AG04449 (cell line): ENCODE measurements at regions not wholly inside any gene's neighbourhood (a gene's known extent, or its start where the extent isn't known, plus 50 kb on each side); places are given as distances from the start of the nearest gene placed in this dataset.

Experiments used
- CTCF ChIA-PET: fragments of 350-600 bp; formaldehyde crosslinking; extraction: SDS; loops from one replicate; lab custom pipeline; 2021; ENCODE audit warnings: antibody characterized with exemption; lab: Yijun Ruan, JAX
- POLR2A ChIA-PET: fragments of 400-600, 350-600 bp; formaldehyde crosslinking; extraction: SDS; loops from one replicate; lab custom pipeline; 2020; ENCODE audit warnings: antibody characterized with exemption, inconsistent platforms; lab: Yijun Ruan, JAX
- DNase-seq: peaks from one replicate; pipeline ENCODE4 v3.0.0-alpha.2; 2010; ENCODE audit warnings: low read depth, low spot score
- H3K4me3 ChIP-seq: 2 replicates; pipeline ENCODE4 v1.5.1; 2011; ENCODE audit warnings: low read depth, mild to moderate bottlenecking, control low read depth, low read length
- CTCF ChIP-seq: IDR thresholded peaks from one replicate; pipeline ENCODE4 v1.5.1; 2011; ENCODE audit warnings: mild to moderate bottlenecking, moderate library complexity, low read length, control low read depth, inconsistent platforms; ENCODE audit not compliant: insufficient read depth; ENCODE audit errors: missing control alignments

- ChIA-PET CTCF (interaction anchor here (0.6 kb wide), 1 partner anchor 55 kb away, joined by 3 read pairs; no protein-coding TSS in a partner anchor), POLR2A (no interaction called here)
- H3K4me3 ChIP-seq = no peak overlapping the region
- TF ChIP-seq CTCF = no peak
- no peak for DNase-seq
Measured at GRCh38 chr3:59515966-59516365, 466.1 kb upstream of the CFAP20DC start.

- ChIA-PET POLR2A (no interaction called here), CTCF (no interaction called here)
- H3K4me3 ChIP-seq = no peak overlapping the region
- no peak for DNase-seq
- TF ChIP-seq CTCF = no peak
Measured at GRCh38 chr3:59514865-59515482, 465.1 kb upstream of the CFAP20DC start.

GRCh38 chr3:59513570-59513969 lies 463.7 kb upstream of the CFAP20DC start:
- ChIA-PET CTCF (no interaction called here), POLR2A (no interaction called here)
- no peak for TF ChIP-seq CTCF
- no peak for DNase-seq
- no peak overlapping the region for H3K4me3 ChIP-seq

- TF ChIP-seq CTCF = no peak
- POLR2A ChIA-PET = no interaction called here
- no peak overlapping the region for H3K4me3 ChIP-seq
- DNase-seq = no peak
- CTCF ChIA-PET = interaction anchor here (0.7 kb wide), 1 partner anchor 44 kb away, joined by 3 read pairs; no protein-coding TSS in a partner anchor
Measured at GRCh38 chr3:59512066-59512465, 462.2 kb upstream of the CFAP20DC start.

- H3K4me3 ChIP-seq = no peak overlapping the region
- ChIA-PET CTCF (no interaction called here), POLR2A (no interaction called here)
- DNase-seq = no peak
- TF ChIP-seq CTCF = no peak
Measured at GRCh38 chr3:59510576-59510975, 460.8 kb upstream of the CFAP20DC start.

- ChIA-PET CTCF (no interaction called here), POLR2A (no interaction called here)
- TF ChIP-seq CTCF = no peak
- no peak for DNase-seq
- no peak overlapping the region for H3K4me3 ChIP-seq
Measured at GRCh38 chr3:59508273-59508672, 458.4 kb upstream of the CFAP20DC start.
